Brain microvascular endothelial cell (primary cell): ENCODE measurements at regions not wholly inside any gene's neighbourhood (a gene's known extent, or its start where the extent isn't known, plus 50 kb on each side); places are given as distances from the start of the nearest gene placed in this dataset.

Experiments used
- DNase-seq: peaks from one replicate; pipeline ENCODE4 v3.0.0-alpha.2; 2020
- H3K27ac ChIP-seq: fragments of 250-450 bp; sonication (Bioruptor Pico); 2 replicates; pipeline ENCODE4 v1.5.1; 2020; ENCODE audit warnings: mild to moderate bottlenecking, moderate library complexity
- H3K27me3 ChIP-seq: fragments of 250-450 bp; sonication (Bioruptor Pico); replicated peaks from 2 replicates; pipeline ENCODE4 v1.5.1; 2020; ENCODE audit warnings: mild to moderate bottlenecking
- H3K36me3 ChIP-seq: fragments of 250-450 bp; sonication (Bioruptor Pico); replicated peaks from 2 replicates; pipeline ENCODE4 v1.5.1; 2020; ENCODE audit warnings: mild to moderate bottlenecking
- H3K4me3 ChIP-seq: 2 replicates; pipeline ENCODE4 v1.5.1; 2011; ENCODE audit warnings: low read depth, mild to moderate bottlenecking, control low read depth, low read length, moderate library complexity
- CTCF ChIP-seq: IDR thresholded peaks from 2 replicates; pipeline ENCODE4 v1.5.1; 2011; ENCODE audit warnings: low read depth, mild to moderate bottlenecking, moderate library complexity, low read length, control low read depth, inconsistent platforms; ENCODE audit errors: missing control alignments
- in situ Hi-C: cut with HindIII; loops from 2 replicates; pipeline ENCODE4 v1.10.0; 2017; ENCODE audit warnings: low sequenced_read_pairs, low pct_ligation_motif_present

GRCh38 chr2:8575834-8576423 is 105.9 kb upstream of the ID2 start:
- no peak overlapping the region for H3K27ac ChIP-seq
- no peak for DNase-seq
- in situ Hi-C loops = no loop called here
- H3K4me3 ChIP-seq = no peak overlapping the region
- no peaks in the 10 kb centered on the region for H3K27me3 ChIP-seq
- no peak for TF ChIP-seq CTCF
- no peaks in the 10 kb centered on the region for H3K36me3 ChIP-seq

GRCh38 chr2:8576525-8577167 is 105.2 kb upstream of the ID2 start:
- in situ Hi-C loops = no loop called here
- Histone ChIP-seq H3K27me3 (no peaks in the 10 kb centered on the region), H3K4me3 (no peak overlapping the region), H3K36me3 (no peaks in the 10 kb centered on the region), H3K27ac (no peak overlapping the region)
- no peak for DNase-seq
- no peak for TF ChIP-seq CTCF

- in situ Hi-C loops = no loop called here
- Histone ChIP-seq H3K4me3 (no peak overlapping the region), H3K27me3 (no peaks in the 10 kb centered on the region), H3K27ac (no peak overlapping the region), H3K36me3 (no peaks in the 10 kb centered on the region)
- TF ChIP-seq CTCF = no peak
- DNase-seq = no peak
Observed at GRCh38 chr2:8577573-8577972, 104.3 kb upstream of the ID2 start.

GRCh38 chr2:8578335-8579244 is 103.3 kb upstream of the ID2 start:
- in situ Hi-C loops = no loop called here
- H3K27ac ChIP-seq = no peak overlapping the region
- H3K27me3 ChIP-seq = no peaks in the 10 kb centered on the region
- H3K36me3 ChIP-seq = no peaks in the 10 kb centered on the region
- no peak overlapping the region for H3K4me3 ChIP-seq
- TF ChIP-seq CTCF = no peak
- no peak for DNase-seq

- no peak for DNase-seq
- H3K4me3 ChIP-seq = no peak overlapping the region
- no peak overlapping the region for H3K27ac ChIP-seq
- in situ Hi-C loops = no loop called here
- TF ChIP-seq CTCF = no peak
- no peaks in the 10 kb centered on the region for H3K36me3 ChIP-seq
- H3K27me3 ChIP-seq = no peaks in the 10 kb centered on the region
Observed at GRCh38 chr2:8579485-8580085, 102.3 kb upstream of the ID2 start.
